ENCODE measurements at regions not wholly inside any gene's neighbourhood (a gene's known extent, or its start where the extent isn't known, plus 50 kb on each side); places are given as distances from the start of the nearest gene placed in this dataset.

- Mint-ChIP-seq H3K9me3 (ENCODE audit: low read depth) (peaks cover 3% of the 10 kb centered on the region), H3K4me3 (no peak overlapping the region), H3K27me3 (no peaks in the 10 kb centered on the region), H3K4me1 (no peaks in the 10 kb centered on the region), H3K36me3 (ENCODE audit: low read depth) (no peaks in the 10 kb centered on the region), H3K27ac (no peak overlapping the region)
- no peak for ATAC-seq
- intact Hi-C loops (cut with DNase I, micrococcal nuclease), result no loop called here
- ChIA-PET CTCF (no interaction called here), POLR2A (no interaction called here)
- DNase-seq, result no peak
Observed at GRCh38 chr7:125683156-125683555, 753.5 kb upstream of the POT1 start.

- Mint-ChIP-seq H3K4me3 (no peak overlapping the region), H3K27me3 (no peaks in the 10 kb centered on the region), H3K36me3 (ENCODE audit: low read depth) (no peaks in the 10 kb centered on the region), H3K4me1 (no peaks in the 10 kb centered on the region), H3K9me3 (ENCODE audit: low read depth) (peaks cover 3% of the 10 kb centered on the region), H3K27ac (no peak overlapping the region)
- ChIA-PET CTCF (no interaction called here), POLR2A (no interaction called here)
- no peak for DNase-seq
- ATAC-seq, result no peak
- intact Hi-C loops (cut with DNase I, micrococcal nuclease), result no loop called here
Observed at GRCh38 chr7:125681508-125681907, 751.9 kb upstream of the POT1 start.

GRCh38 chr7:125678771-125679170, 749.1 kb upstream of the POT1 start:
- Mint-ChIP-seq H3K27ac (no peak overlapping the region), H3K36me3 (ENCODE audit: low read depth) (no peaks in the 10 kb centered on the region)

DNA sequence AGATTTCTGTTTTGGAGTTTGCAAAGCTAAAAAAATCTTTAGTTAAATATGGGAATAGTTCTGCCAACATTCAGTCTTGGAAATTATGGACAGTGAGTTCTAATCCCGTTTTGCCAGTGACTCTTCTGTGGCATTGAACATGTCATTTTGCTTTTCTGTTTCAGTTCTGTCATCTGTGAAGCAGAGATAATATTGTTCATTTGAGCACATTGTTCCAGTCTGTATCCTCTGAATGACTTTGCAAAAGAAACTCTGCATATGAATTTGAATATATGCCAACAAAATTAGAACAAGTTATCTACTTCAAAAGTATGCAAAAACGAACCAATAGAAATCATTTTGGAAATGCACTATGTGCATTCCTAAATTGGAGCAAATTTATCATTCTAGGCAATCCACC, 746.0 kb upstream of the POT1 start:
- no peaks in the 10 kb centered on the region for H3K27me3 Mint-ChIP-seq
- DNase-seq (no peak), ATAC-seq (no peak)
- ChIA-PET CTCF (no interaction called here), POLR2A (no interaction called here)
- no peak overlapping the region for H3K4me3 Mint-ChIP-seq
- H3K4me1 Mint-ChIP-seq, result no peaks in the 10 kb centered on the region
- no peaks in the 10 kb centered on the region for H3K36me3 Mint-ChIP-seq (ENCODE audit: low read depth)
- intact Hi-C loops (cut with DNase I, micrococcal nuclease), result no loop called here
- no peak overlapping the region for H3K27ac Mint-ChIP-seq
- H3K9me3 Mint-ChIP-seq (ENCODE audit: low read depth), result no peaks in the 10 kb centered on the region

More at GRCh38 chr7:125678771-125679170, 749.1 kb upstream of the POT1 start:
- ATAC-seq (no peak), DNase-seq (no peak)
- ChIA-PET POLR2A (no interaction called here), CTCF (no interaction called here)
- Mint-ChIP-seq H3K27me3 (no peaks in the 10 kb centered on the region), H3K9me3 (ENCODE audit: low read depth) (peaks cover 3% of the 10 kb centered on the region), H3K4me3 (no peak overlapping the region), H3K4me1 (no peaks in the 10 kb centered on the region)
- intact Hi-C loops (cut with DNase I, micrococcal nuclease), result no loop called here

GRCh38 chr7:125675169-125675568, 745.5 kb upstream of the POT1 start:
- Mint-ChIP-seq H3K4me3 (no peak overlapping the region), H3K36me3 (ENCODE audit: low read depth) (no peaks in the 10 kb centered on the region), H3K4me1 (no peaks in the 10 kb centered on the region), H3K27me3 (no peaks in the 10 kb centered on the region), H3K27ac (no peak overlapping the region), H3K9me3 (ENCODE audit: low read depth) (no peaks in the 10 kb centered on the region)
- intact Hi-C loops (cut with DNase I, micrococcal nuclease), result no loop called here
- POLR2A ChIA-PET, result no interaction called here
- CTCF ChIA-PET, result no interaction called here
- DNase-seq, result no peak
- no peak for ATAC-seq

GRCh38 chr7:125670926-125671572, 741.4 kb upstream of the POT1 start:
- H3K4me1 Mint-ChIP-seq, result no peaks in the 10 kb centered on the region
- intact Hi-C loops (cut with DNase I, micrococcal nuclease), result loop anchor here in 1 of 2 experiments (5.0 kb wide), 1 partner anchor 609 kb away; no protein-coding TSS in a partner anchor
- H3K36me3 Mint-ChIP-seq (ENCODE audit: low read depth), result no peaks in the 10 kb centered on the region
- ChIA-PET POLR2A (no interaction called here), CTCF (no interaction called here)
- no peak for DNase-seq
- no peak for ATAC-seq
- no peak overlapping the region for H3K4me3 Mint-ChIP-seq
- no peak overlapping the region for H3K27ac Mint-ChIP-seq
- H3K9me3 Mint-ChIP-seq (ENCODE audit: low read depth), result peaks cover 2% of the 10 kb centered on the region
- no peaks in the 10 kb centered on the region for H3K27me3 Mint-ChIP-seq

DNA sequence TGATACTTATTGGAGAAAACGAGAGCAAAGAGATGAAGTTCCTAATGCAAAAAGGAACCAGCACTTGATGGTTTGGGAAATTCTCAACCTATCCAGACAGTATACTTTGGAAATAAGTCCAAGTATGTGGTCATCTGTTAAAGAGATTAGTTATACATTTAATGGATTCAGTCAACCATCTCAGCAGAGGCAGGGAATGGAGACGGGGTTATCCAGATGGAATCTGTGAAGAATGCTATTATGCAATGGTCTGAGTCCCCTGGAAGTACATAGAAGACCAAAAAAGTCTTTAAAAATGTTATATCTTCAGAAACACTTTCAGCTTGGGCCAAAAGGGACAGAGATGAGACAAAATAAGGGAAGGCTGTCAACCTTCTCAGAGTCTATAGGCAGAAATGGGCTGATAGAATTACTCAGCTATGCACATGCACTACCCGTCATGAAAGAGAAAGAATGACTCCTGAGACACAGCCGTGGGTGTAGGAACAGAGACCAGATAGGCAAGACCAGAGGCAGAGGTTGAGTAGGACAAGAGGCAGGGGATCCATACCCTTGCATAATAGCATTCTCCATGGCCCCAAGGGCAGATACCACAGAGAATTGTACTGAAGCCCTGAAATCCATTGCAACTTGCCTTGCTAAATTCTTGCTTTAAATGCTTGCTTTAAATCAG, 738.8 kb upstream of the POT1 start:
- Mint-ChIP-seq H3K36me3 (ENCODE audit: low read depth) (no peaks in the 10 kb centered on the region), H3K27ac (no peak overlapping the region), H3K9me3 (ENCODE audit: low read depth) (peaks cover 2% of the 10 kb centered on the region), H3K27me3 (no peaks in the 10 kb centered on the region), H3K4me1 (no peaks in the 10 kb centered on the region), H3K4me3 (no peak overlapping the region)
- DNase-seq, result no peak
- ChIA-PET CTCF (no interaction called here), POLR2A (no interaction called here)
- intact Hi-C loops (cut with DNase I, micrococcal nuclease), result no loop called here
- ATAC-seq, result no peak

DNA sequence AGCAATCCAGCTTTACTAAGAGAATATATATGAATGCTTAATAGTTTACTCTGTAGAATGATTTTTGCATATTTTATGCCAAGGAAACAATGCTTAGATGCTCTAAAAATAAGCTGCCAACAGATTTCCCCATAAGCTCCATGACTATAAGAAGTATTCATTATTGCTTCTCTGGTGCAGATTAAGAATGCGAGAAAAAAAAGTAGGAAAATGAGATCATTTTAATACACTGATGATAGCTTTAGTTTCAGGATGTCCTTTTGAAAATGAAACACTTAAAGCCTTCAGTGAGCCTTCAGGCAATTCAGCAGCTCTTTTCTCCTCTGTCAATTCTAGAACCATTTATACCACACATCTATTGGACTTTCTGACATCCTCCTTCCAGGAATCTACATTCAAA, 735.0 kb upstream of the POT1 start:
- no peak overlapping the region for H3K4me3 Mint-ChIP-seq
- no peak for ATAC-seq
- no peak for DNase-seq
- POLR2A ChIA-PET, result no interaction called here
- no peaks in the 10 kb centered on the region for H3K27me3 Mint-ChIP-seq
- no peak overlapping the region for H3K27ac Mint-ChIP-seq
- intact Hi-C loops (cut with DNase I, micrococcal nuclease), result no loop called here
- no peaks in the 10 kb centered on the region for H3K4me1 Mint-ChIP-seq
- peaks cover 2% of the 10 kb centered on the region for H3K9me3 Mint-ChIP-seq (ENCODE audit: low read depth)
- H3K36me3 Mint-ChIP-seq (ENCODE audit: low read depth), result no peaks in the 10 kb centered on the region
- CTCF ChIA-PET, result no interaction called here

DNA sequence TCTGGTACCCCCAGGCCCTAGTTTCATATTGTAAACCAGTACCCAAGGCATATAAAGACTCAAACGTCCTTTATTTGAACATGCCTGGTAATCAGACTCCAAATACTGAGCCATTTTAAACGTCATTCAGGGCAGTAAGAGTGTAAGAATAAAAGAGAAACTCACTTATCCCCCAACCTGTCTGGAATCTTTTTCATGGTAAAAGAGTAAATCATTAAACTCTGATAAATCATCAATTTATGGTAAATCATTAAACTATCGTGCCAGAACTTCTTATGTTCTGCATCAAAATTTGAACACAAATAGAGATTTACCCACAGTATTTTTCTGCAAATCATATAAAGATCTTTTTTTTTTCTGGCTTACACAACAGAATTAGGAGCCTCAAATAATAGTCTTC, 734.3 kb upstream of the POT1 start:
- Mint-ChIP-seq H3K36me3 (ENCODE audit: low read depth) (no peaks in the 10 kb centered on the region), H3K9me3 (ENCODE audit: low read depth) (peaks cover 2% of the 10 kb centered on the region), H3K27ac (no peak overlapping the region), H3K4me3 (no peak overlapping the region), H3K4me1 (no peaks in the 10 kb centered on the region), H3K27me3 (no peaks in the 10 kb centered on the region)
- intact Hi-C loops (cut with DNase I, micrococcal nuclease), result no loop called here
- DNase-seq (no peak), ATAC-seq (no peak)
- ChIA-PET CTCF (no interaction called here), POLR2A (no interaction called here)

GRCh38 chr7:125661677-125662076, 732.1 kb upstream of the POT1 start:
- DNase-seq (no peak), ATAC-seq (no peak)
- H3K4me1 Mint-ChIP-seq, result no peaks in the 10 kb centered on the region
- H3K9me3 Mint-ChIP-seq (ENCODE audit: low read depth), result no peaks in the 10 kb centered on the region
- POLR2A ChIA-PET, result no interaction called here
- no peaks in the 10 kb centered on the region for H3K27me3 Mint-ChIP-seq
- intact Hi-C loops (cut with DNase I, micrococcal nuclease), result no loop called here
- no peak overlapping the region for H3K4me3 Mint-ChIP-seq
- no peak overlapping the region for H3K27ac Mint-ChIP-seq
- CTCF ChIA-PET, result no interaction called here
- H3K36me3 Mint-ChIP-seq (ENCODE audit: low read depth), result no peaks in the 10 kb centered on the region

DNA sequence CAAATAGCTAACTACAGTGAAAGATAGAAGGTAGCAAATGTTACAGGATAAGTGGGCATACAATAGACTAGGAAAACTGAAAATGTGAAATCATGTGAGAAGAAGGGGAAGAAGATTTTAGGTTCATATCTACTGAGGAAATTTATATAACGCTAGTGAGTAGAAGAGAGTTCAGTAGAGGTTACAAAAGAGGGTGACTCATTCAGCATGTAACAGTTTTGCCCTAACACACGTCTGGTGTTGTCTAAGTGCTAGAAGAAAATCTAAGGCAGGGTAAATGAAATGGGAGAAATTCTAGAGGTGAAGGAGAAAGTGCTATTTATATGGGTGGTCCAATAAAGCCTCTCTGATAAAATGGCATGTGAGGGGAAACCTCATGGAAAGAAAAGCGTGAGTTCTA, 731.4 kb upstream of the POT1 start:
- ATAC-seq, result no peak
- H3K36me3 Mint-ChIP-seq (ENCODE audit: low read depth), result no peaks in the 10 kb centered on the region
- no peaks in the 10 kb centered on the region for H3K4me1 Mint-ChIP-seq
- no peaks in the 10 kb centered on the region for H3K27me3 Mint-ChIP-seq
- intact Hi-C loops (cut with DNase I, micrococcal nuclease), result no loop called here
- H3K4me3 Mint-ChIP-seq, result no peak overlapping the region
- H3K9me3 Mint-ChIP-seq (ENCODE audit: low read depth), result no peaks in the 10 kb centered on the region
- DNase-seq, result no peak
- no peak overlapping the region for H3K27ac Mint-ChIP-seq
- POLR2A ChIA-PET, result no interaction called here
- CTCF ChIA-PET, result no interaction called here

DNA sequence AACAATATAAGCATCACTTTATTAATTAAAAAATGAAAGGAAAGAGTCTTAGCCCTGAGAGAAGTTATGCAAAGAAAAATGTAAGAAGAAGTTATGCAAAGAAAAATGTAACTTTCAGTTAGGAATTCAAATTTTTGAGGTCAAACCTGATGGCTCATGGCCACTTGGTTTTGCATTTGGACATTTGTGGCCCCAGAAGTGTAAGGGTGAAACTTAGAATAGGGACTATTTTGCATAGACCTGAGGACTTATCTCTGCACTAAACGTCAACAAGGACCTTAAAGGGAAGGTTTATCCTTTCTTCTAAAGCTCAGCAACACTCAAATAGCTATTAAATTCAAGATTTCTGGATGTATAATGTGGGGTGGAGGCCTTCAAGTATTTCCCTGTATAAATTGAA, 724.5 kb upstream of the POT1 start:
- Mint-ChIP-seq H3K27ac (no peak overlapping the region), H3K9me3 (ENCODE audit: low read depth) (peaks cover 10% of the 10 kb centered on the region), H3K4me1 (no peaks in the 10 kb centered on the region), H3K36me3 (ENCODE audit: low read depth) (no peaks in the 10 kb centered on the region), H3K27me3 (no peaks in the 10 kb centered on the region), H3K4me3 (no peak overlapping the region)
- DNase-seq (no peak), ATAC-seq (no peak)
- ChIA-PET CTCF (no interaction called here), POLR2A (no interaction called here)
- intact Hi-C loops (cut with DNase I, micrococcal nuclease), result no loop called here

Data from activated CD4-positive, alpha-beta T cell treated with anti-CD3 and anti-CD28 coated beads for 36 hours (primary cell).